IPS-18a (cell line): ENCODE measurements at regions not wholly inside any gene's neighbourhood (a gene's known extent, or its start where the extent isn't known, plus 50 kb on each side); places are given as distances from the start of the nearest gene placed in this dataset.
A peak's percentile ranks its signal among the peaks of the same experiment; 100 is the strongest.

Experiments
- H3K27ac ChIP-seq: one replicate; pipeline ENCODE4 v1.5.1; 2013; ENCODE audit warnings: low read length
- H3K27me3 ChIP-seq: one replicate; pipeline ENCODE4 v1.6.1; 2013; ENCODE audit warnings: mild to moderate bottlenecking, low read length; ENCODE audit not compliant: control insufficient read depth, insufficient read depth
- H3K36me3 ChIP-seq: one replicate; pipeline ENCODE4 v1.6.1; 2013; ENCODE audit warnings: low read depth, low read length; ENCODE audit not compliant: control insufficient read depth
- H3K4me1 ChIP-seq: one replicate; pipeline ENCODE4 v1.6.1; 2013; ENCODE audit warnings: low read depth, low read length; ENCODE audit not compliant: control insufficient read depth
- H3K4me3 ChIP-seq: one replicate; pipeline ENCODE4 v1.5.1; 2013; ENCODE audit warnings: low read length
- H3K9ac ChIP-seq: one replicate; pipeline ENCODE4 v1.6.1; 2013; ENCODE audit warnings: mild to moderate bottlenecking, low read length, moderate library complexity
- H3K9me3 ChIP-seq: one replicate; pipeline ENCODE4 v1.6.1; 2013; ENCODE audit warnings: low read depth, low read length; ENCODE audit not compliant: control insufficient read depth

DNA sequence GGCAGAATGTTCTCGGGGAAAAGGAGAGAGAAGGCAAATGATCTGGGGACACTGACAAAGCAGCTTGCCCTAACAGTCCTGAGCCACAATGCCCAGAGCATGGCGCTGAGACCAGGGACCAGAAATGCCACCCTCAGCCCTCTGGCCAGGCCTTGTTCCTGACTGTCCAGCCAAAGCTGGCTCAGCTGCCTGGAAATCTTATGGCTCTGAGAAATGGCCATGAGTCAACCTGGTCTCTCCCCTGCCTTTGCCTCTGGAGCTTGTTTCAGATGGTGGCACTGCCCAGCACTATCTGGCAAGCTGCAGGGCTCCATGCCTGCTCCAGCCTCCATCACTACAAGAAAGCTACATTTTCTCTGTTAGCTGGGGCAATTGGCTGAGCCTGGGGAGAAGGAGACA is 90.5 kb upstream of the PLXNA4 start:
- Histone ChIP-seq H3K4me1 (no peaks in the 10 kb centered on the region), H3K36me3 (no peaks in the 10 kb centered on the region), H3K9ac (no peak overlapping the region), H3K27me3 (no peaks in the 10 kb centered on the region), H3K27ac (no peak overlapping the region), H3K9me3 (no peaks in the 10 kb centered on the region), H3K4me3 (no peak overlapping the region)

DNA sequence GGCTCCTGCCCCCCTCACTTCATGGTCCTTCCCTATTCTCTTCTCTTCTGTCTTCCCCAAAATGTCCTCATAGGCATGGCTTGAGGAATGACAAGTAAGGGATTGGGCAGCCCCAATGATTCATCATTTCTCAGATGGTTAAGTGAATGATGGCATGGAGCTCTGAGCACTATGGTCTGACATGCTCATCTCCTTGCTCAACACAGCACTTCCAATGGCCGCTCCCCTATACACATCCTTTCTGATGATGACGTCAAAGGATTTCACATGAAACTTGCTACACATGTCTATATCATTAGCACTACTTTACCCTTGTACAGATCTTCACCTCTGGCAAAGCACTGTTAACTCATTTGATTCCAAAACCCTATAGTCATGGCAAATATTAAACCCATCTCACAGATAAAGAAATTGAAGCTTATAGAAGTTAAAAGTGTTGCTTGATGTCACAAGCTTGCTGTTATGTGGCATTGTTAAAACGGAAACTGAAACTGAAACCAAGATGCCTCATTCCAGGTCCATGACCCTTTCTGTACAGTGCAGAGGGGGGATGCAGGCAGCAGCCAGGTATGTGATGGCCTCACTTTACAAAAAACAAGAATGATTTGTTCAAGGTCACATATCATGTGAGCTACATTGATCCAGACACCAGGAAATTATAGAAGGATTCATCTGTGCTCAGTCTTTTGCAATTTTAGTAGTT is 90.0 kb upstream of the PLXNA4 start:
- Histone ChIP-seq H3K27me3 (no peaks in the 10 kb centered on the region), H3K36me3 (no peaks in the 10 kb centered on the region), H3K27ac (no peak overlapping the region), H3K9me3 (no peaks in the 10 kb centered on the region), H3K4me3 (no peak overlapping the region), H3K4me1 (no peaks in the 10 kb centered on the region), H3K9ac (no peak overlapping the region)

DNA sequence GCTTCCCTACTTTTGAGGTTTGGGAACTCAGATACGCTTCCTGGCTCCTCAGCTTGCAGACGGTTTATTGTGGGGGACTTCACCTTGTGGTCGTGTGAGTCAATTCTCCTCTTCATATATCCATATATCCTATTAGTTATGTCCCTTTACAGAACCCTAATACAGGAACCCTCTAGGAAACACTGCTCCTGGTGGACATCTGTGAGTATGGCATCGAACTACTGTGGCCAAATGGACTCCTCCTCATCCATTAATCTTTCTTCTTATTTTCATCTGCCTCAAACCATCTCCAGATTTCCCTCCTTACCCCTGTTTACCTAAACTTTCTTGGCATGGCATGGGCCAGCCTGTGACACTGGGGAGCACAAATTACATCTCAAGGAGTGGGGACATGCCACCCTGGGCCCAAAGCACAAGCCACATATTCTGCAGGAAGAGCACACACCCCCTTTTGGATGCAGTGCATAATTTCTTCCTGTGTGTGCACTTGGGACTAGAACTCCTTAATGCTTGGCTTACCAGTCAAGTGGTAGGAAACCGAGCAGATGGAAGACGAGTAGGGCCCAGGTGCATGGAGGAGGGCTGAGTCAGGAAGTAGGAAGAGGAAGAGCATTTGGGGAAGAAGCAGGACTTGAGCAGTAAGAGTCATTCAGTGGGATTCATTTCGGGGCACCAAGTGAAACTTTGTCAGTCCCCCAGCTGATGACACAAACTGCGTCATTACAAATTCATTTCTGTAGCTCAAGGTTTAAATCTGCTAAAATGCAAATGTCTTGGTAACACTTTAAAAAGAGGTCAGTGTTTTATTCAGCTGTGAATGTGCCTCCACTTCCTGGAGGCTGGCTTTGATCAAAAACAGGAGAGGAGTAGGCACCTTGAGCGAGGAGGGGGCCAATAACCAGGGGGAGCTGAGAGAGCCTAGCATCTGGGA is 80.8 kb upstream of the PLXNA4 start:
- Histone ChIP-seq H3K9me3 (no peaks in the 10 kb centered on the region), H3K9ac (no peak overlapping the region), H3K27me3 (no peaks in the 10 kb centered on the region), H3K27ac (no peak overlapping the region), H3K4me3 (no peak overlapping the region), H3K4me1 (peaks cover 27% of the 10 kb centered on the region), H3K36me3 (no peaks in the 10 kb centered on the region)

DNA sequence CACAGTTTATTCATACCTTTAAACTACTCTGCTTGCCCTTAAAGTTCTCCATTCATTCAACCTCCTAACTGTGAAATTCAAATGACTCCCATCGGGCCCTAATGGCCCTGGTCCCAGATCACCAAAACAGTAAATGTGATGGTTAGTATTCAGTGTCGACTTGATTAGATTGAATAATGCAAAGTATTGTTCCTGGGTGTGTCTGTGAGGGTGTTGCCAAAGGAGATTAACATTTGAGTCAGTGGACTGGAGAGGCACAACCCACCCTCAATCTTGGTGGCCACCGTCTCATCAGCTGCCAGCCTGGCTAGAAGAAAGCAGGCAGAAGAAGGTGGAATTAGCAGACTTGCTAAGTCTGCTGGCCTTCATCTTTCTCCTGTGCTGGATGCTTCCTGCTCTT is 80.1 kb upstream of the PLXNA4 start:
- Histone ChIP-seq H3K4me3 (no peak overlapping the region), H3K4me1 (peaks cover 27% of the 10 kb centered on the region), H3K36me3 (no peaks in the 10 kb centered on the region), H3K9ac (no peak overlapping the region), H3K9me3 (no peaks in the 10 kb centered on the region), H3K27me3 (no peaks in the 10 kb centered on the region), H3K27ac (no peak overlapping the region)

DNA sequence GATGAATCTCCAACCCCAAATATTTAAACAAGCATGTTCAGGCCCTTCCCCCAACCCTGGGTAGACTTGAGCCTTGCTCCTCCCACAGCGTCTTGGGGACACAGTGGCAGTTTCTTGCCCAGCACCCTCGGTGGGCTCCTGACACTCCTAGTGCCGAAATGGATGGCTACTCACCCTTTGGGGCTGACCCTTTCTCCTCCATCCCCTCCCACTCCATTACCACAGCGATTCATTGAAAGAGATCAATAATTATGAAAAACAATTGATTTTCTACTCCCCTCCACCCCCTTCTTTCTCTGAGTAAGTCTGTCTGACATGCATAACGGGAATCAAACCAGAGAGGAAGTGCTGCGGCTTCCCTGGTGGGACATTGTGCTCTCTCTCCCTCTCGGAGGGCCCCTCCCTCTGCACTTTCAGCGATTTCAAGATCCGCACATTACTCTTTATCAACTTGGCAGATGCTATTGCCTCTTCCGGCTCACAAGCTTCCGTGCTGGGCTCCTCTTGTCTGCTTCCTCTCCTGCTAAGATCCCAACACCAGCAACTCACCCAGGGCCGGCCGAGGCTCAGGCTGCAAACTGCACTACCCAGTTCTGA is 79.0 kb upstream of the PLXNA4 start:
- Histone ChIP-seq H3K27me3 (no peaks in the 10 kb centered on the region), H3K4me1 (peaks cover 27% of the 10 kb centered on the region), H3K27ac (peak overlapping the region; percentile 21), H3K36me3 (no peaks in the 10 kb centered on the region), H3K4me3 (peak overlapping the region; percentile 61), H3K9ac (peak overlapping the region; percentile 4), H3K9me3 (no peaks in the 10 kb centered on the region)

DNA sequence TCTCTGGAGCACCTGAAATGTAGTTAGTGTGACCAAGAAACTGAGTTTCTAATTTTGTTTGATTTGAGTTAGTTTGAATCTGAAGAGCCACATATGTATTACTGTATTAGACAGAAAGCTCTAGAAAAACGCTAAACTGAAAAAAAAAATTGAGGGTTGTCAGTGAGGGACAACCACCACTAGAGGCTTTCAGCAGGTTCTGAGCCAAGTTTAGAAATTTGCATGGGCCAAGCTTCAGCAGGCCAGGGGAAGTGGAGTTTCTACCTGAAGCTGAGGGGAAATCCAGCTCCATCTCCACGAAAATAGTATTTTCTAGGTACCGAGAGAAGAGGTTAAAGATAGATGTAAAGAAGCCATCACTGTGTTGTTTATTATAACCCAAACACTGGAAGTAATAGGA is 77.9 kb upstream of the PLXNA4 start:
- H3K9me3 ChIP-seq = no peaks in the 10 kb centered on the region
- H3K4me3 ChIP-seq = peak overlapping the region; percentile 61
- H3K27ac ChIP-seq = no peak overlapping the region
- H3K27me3 ChIP-seq = no peaks in the 10 kb centered on the region
- H3K9ac ChIP-seq = no peak overlapping the region
- peaks cover 27% of the 10 kb centered on the region for H3K4me1 ChIP-seq
- H3K36me3 ChIP-seq = no peaks in the 10 kb centered on the region

DNA sequence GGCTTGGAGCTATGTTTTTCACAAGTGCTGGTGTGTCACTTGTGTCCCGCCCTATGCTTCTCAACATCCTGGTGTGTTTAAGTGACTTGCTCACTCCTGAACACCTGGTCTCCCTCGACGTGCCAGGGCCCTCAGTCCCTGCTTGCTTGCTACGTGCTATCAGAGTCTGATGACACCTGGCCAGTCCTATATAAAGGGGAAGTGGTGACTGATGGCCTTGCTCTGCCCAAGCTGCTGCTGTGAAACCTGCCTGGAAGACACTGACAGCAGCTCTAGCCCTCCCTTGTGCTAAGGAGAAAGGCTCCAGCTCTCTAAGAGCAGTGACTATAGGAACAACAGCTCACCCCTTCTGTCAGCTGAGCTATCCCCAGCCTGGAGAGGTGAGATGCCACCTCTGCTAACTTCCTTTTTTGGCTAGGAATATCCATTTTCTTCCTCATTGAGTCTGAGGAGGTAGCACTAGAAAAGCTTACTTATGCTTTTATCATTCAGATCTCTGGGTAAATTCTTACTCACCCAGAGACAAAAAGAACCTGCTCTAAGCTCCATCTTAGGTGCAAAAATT is 77.2 kb upstream of the PLXNA4 start:
- Histone ChIP-seq H3K27ac (no peak overlapping the region), H3K9ac (no peak overlapping the region), H3K4me3 (no peak overlapping the region)

DNA sequence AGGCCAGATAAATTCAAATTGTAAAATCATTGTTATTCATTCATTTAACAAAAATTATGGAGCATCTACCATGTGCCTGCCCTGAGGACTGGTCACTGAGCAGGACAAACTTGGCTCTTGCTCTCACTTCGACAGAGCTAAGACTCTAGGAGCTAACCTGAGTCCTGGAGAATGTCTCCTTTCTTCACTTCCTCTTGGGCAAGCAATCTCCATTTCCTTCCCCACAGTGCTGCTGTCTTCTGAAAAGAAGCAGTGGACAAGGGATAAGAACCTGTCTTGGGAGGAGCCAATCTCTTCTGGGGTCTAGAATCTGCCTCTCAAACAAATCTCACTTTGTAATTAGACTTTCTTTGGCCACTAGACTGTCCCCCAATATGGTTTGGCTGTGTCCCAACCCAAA is 76.2 kb upstream of the PLXNA4 start:
- H3K9me3 ChIP-seq = no peaks in the 10 kb centered on the region
- H3K4me1 ChIP-seq = peaks cover 27% of the 10 kb centered on the region
- H3K36me3 ChIP-seq = no peaks in the 10 kb centered on the region
- H3K9ac ChIP-seq = no peak overlapping the region
- H3K27ac ChIP-seq = no peak overlapping the region
- H3K27me3 ChIP-seq = no peaks in the 10 kb centered on the region
- H3K4me3 ChIP-seq = no peak overlapping the region

More for the DNA sequence above, 77.2 kb upstream of the PLXNA4 start:
- H3K4me1 ChIP-seq = peaks cover 27% of the 10 kb centered on the region
- H3K9me3 ChIP-seq = no peaks in the 10 kb centered on the region
- H3K36me3 ChIP-seq = no peaks in the 10 kb centered on the region
- H3K27me3 ChIP-seq = no peaks in the 10 kb centered on the region

DNA sequence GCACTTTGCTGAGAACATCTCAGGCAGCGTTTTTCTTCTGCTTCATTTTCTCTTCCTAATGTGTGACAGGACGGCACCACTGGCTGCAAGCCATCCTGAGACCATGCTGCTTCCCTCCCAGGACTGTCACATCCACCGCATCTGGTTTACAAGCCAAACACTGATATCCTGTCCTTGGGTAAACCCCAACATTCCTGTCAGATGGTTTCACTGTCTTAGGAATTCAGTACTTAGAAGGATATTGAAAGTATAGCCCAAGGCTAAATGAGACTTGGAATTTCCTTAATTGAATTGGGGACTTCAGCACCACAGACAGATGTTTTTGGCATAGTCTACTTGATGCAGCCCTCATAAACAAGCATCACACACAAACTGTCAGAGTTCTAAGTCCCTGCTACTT is 74.2 kb upstream of the PLXNA4 start:
- Histone ChIP-seq H3K4me1 (peaks cover 23% of the 10 kb centered on the region), H3K36me3 (no peaks in the 10 kb centered on the region)

DNA sequence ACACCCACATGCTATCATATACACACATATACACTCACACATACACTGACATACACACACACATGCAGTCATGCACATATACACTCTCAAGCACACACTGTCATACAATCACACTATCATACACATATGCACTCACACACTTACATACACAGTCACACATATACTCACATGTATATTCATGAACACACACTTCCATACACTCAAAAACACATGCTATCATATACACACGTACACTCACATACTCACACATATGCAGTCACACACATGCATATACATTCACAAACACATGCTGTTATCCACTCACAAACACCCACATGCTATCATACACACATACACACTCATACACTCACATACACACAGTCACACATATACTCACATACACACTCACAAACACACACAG is 71.0 kb upstream of the PLXNA4 start:
- Histone ChIP-seq H3K4me3 (no peak overlapping the region), H3K27me3 (no peaks in the 10 kb centered on the region), H3K9ac (no peak overlapping the region), H3K9me3 (no peaks in the 10 kb centered on the region), H3K4me1 (peaks cover 22% of the 10 kb centered on the region), H3K36me3 (no peaks in the 10 kb centered on the region), H3K27ac (no peak overlapping the region)

More for the DNA sequence above, 74.2 kb upstream of the PLXNA4 start:
- Histone ChIP-seq H3K4me3 (no peak overlapping the region), H3K27me3 (no peaks in the 10 kb centered on the region), H3K9ac (no peak overlapping the region), H3K27ac (no peak overlapping the region), H3K9me3 (no peaks in the 10 kb centered on the region)

DNA sequence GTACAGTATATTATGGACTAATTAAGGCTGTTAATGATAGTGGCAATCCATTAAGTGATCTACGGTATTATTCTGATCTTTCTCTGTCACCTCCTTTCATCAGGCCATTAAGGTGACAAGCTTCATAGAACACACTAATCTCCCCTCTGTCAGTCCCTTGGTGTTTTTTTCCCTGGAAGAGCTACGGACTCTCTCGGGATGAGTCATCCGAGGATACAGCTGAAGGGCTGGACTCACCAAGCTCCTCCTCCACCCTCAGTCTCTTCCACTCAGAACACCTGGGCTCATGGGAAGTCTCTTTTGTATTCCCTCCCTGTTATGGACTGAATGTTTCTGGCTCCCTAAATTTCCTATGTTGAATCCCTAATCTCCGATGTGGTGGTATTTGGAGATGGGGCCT is 69.8 kb upstream of the PLXNA4 start:
- no peaks in the 10 kb centered on the region for H3K36me3 ChIP-seq
- no peak overlapping the region for H3K9ac ChIP-seq

More for the DNA sequence above, 69.8 kb upstream of the PLXNA4 start:
- no peaks in the 10 kb centered on the region for H3K27me3 ChIP-seq
- H3K4me3 ChIP-seq = no peak overlapping the region
- peaks cover 22% of the 10 kb centered on the region for H3K4me1 ChIP-seq
- no peak overlapping the region for H3K27ac ChIP-seq
- no peaks in the 10 kb centered on the region for H3K9me3 ChIP-seq
